ENCODE measurements at regions not wholly inside any gene's neighbourhood (a gene's known extent, or its start where the extent isn't known, plus 50 kb on each side); places are given as distances from the start of the nearest gene placed in this dataset.

GRCh38 chr21:15140321-15141019 is 75.7 kb upstream of the NRIP1 start:
- no peak overlapping the region for H3K4me2 ChIP-seq
- Mint-ChIP-seq H3K27ac (no peak overlapping the region), H3K9me3 (no peaks in the 10 kb centered on the region), H3K36me3 (no peaks in the 10 kb centered on the region), H3K4me1 (peaks cover 36% of the 10 kb centered on the region), H3K4me3 (peak overlapping the region; percentile 39), H3K27me3 (ENCODE audit: insufficient read depth, low read depth) (no peaks in the 10 kb centered on the region)
- H3K9ac ChIP-seq: no peak overlapping the region
- H3K36me3 ChIP-seq: no peaks in the 10 kb centered on the region
- no peak overlapping the region for H2AFZ ChIP-seq (replicated peaks)
- H4K20me1 ChIP-seq (ENCODE audit: low read depth): no peaks in the 10 kb centered on the region
- no peak overlapping the region for H3K27ac ChIP-seq
- no peaks in the 10 kb centered on the region for H3K9me3 ChIP-seq (ENCODE audit: low read depth)
- H3F3A ChIP-seq (ENCODE audit: low read depth): no peaks in the 10 kb centered on the region
- no peak overlapping the region for H3K4me3 ChIP-seq
- DNase-seq (ENCODE audit: low spot score): no peak
- peaks cover 23% of the 10 kb centered on the region for H3K4me1 ChIP-seq
- no peaks in the 10 kb centered on the region for H3K79me2 ChIP-seq (ENCODE audit: low read depth)
- no peaks in the 10 kb centered on the region for H3K27me3 ChIP-seq
- no peak for TF ChIP-seq EZH2 (IDR thresholded peaks at IDR 0.05)
- TF ChIP-seq CTCF (IDR thresholded peaks at IDR 0.05): no peak
- TF ChIP-seq EZH2phosphoT487 (IDR thresholded peaks at IDR 0.05): no peak

- Histone ChIP-seq H3K36me3 (no peaks in the 10 kb centered on the region), H3F3A (ENCODE audit: low read depth) (no peaks in the 10 kb centered on the region), H3K27me3 (no peaks in the 10 kb centered on the region), H3K79me2 (ENCODE audit: low read depth) (no peaks in the 10 kb centered on the region), H3K4me1 (peaks cover 23% of the 10 kb centered on the region), H3K4me3 (no peak overlapping the region), H3K9me3 (ENCODE audit: low read depth) (no peaks in the 10 kb centered on the region), H3K4me2 (no peak overlapping the region), H2AFZ (replicated peaks) (no peak overlapping the region), H3K9ac (no peak overlapping the region), H4K20me1 (ENCODE audit: low read depth) (no peaks in the 10 kb centered on the region), H3K27ac (no peak overlapping the region)
- Mint-ChIP-seq H3K4me1 (peaks cover 36% of the 10 kb centered on the region), H3K4me3 (no peak overlapping the region), H3K27ac (no peak overlapping the region), H3K9me3 (no peaks in the 10 kb centered on the region), H3K27me3 (ENCODE audit: insufficient read depth, low read depth) (no peaks in the 10 kb centered on the region), H3K36me3 (no peaks in the 10 kb centered on the region)
- TF ChIP-seq EZH2phosphoT487 (IDR thresholded peaks at IDR 0.05): no peak
- TF ChIP-seq EZH2 (IDR thresholded peaks at IDR 0.05): no peak
- TF ChIP-seq CTCF (IDR thresholded peaks at IDR 0.05): no peak
- no peak for DNase-seq (ENCODE audit: low spot score)
These were observed 76.6 kb upstream of the NRIP1 start for GRCh38 chr21:15141261-15141970.

- Mint-ChIP-seq H3K27ac (peak overlapping the region; percentile 62), H3K27me3 (ENCODE audit: insufficient read depth, low read depth) (no peaks in the 10 kb centered on the region), H3K9me3 (no peaks in the 10 kb centered on the region), H3K4me3 (no peak overlapping the region), H3K4me1 (peaks cover 26% of the 10 kb centered on the region), H3K36me3 (no peaks in the 10 kb centered on the region)
- Histone ChIP-seq H3K4me3 (no peak overlapping the region), H3K36me3 (no peaks in the 10 kb centered on the region), H3F3A (ENCODE audit: low read depth) (no peaks in the 10 kb centered on the region), H3K9me3 (ENCODE audit: low read depth) (no peaks in the 10 kb centered on the region), H3K27ac (no peak overlapping the region), H2AFZ (replicated peaks) (no peak overlapping the region), H3K4me2 (no peak overlapping the region), H4K20me1 (ENCODE audit: low read depth) (no peaks in the 10 kb centered on the region), H3K4me1 (peaks cover 14% of the 10 kb centered on the region), H3K27me3 (no peaks in the 10 kb centered on the region), H3K79me2 (ENCODE audit: low read depth) (no peaks in the 10 kb centered on the region), H3K9ac (no peak overlapping the region)
- no peak for TF ChIP-seq CTCF (IDR thresholded peaks at IDR 0.05)
- TF ChIP-seq EZH2 (IDR thresholded peaks at IDR 0.05): no peak
- TF ChIP-seq EZH2phosphoT487 (IDR thresholded peaks at IDR 0.05): no peak
- no peak for DNase-seq (ENCODE audit: low spot score)
These were observed 79.2 kb upstream of the NRIP1 start for GRCh38 chr21:15144026-15144425.

Measured in neural progenitor cell (in vitro differentiated cells).